GM21723 (cell line): ENCODE measurements at regions not wholly inside any gene's neighbourhood (a gene's known extent, or its start where the extent isn't known, plus 50 kb on each side); places are given as distances from the start of the nearest gene placed in this dataset.

Experiments used
- ATAC-seq: cut with Tn5 transposase; IDR thresholded peaks from one replicate; pipeline ENCODE4 v1.9.1; 2021; ENCODE audit warnings: mild to moderate bottlenecking, moderate library complexity; ENCODE audit not compliant: unreplicated experiment

GRCh38 chr7:156002362-156003066 lies 190.3 kb upstream of the SHH start:
- no peak for ATAC-seq

GRCh38 chr7:156001496-156002260 lies 189.4 kb upstream of the SHH start:
- ATAC-seq: no peak

- ATAC-seq: no peak
These were observed 188.5 kb upstream of the SHH start for GRCh38 chr7:156000601-156001396.

- no peak for ATAC-seq
These were observed 187.6 kb upstream of the SHH start for GRCh38 chr7:155999631-156000489.

GRCh38 chr7:155998766-155999630 lies 186.7 kb upstream of the SHH start:
- ATAC-seq: no peak

GRCh38 chr7:155998328-155998691 lies 186.0 kb upstream of the SHH start:
- no peak for ATAC-seq

GRCh38 chr7:155997431-155998327 lies 185.4 kb upstream of the SHH start:
- no peak for ATAC-seq

- ATAC-seq: no peak
These were observed 184.5 kb upstream of the SHH start for GRCh38 chr7:155996718-155997280.

GRCh38 chr7:155995183-155995612 lies 182.9 kb upstream of the SHH start:
- ATAC-seq: no peak

- ATAC-seq: no peak
These were observed 182.1 kb upstream of the SHH start for GRCh38 chr7:155994279-155994811.

- ATAC-seq: no peak
These were observed 181.4 kb upstream of the SHH start for GRCh38 chr7:155993420-155994278.

- no peak for ATAC-seq
These were observed 180.7 kb upstream of the SHH start for GRCh38 chr7:155992974-155993373.

- ATAC-seq: no peak
These were observed 180.3 kb upstream of the SHH start for GRCh38 chr7:155992538-155992937.

- no peak for ATAC-seq
These were observed 179.8 kb upstream of the SHH start for GRCh38 chr7:155992107-155992506.

GRCh38 chr7:155991470-155991869 lies 179.2 kb upstream of the SHH start:
- ATAC-seq: no peak

- no peak for ATAC-seq
These were observed 176.2 kb upstream of the SHH start for GRCh38 chr7:155988416-155988815.

GRCh38 chr7:155987681-155988235 lies 175.5 kb upstream of the SHH start:
- no peak for ATAC-seq
